Osteoblast (primary cell): ENCODE measurements at regions not wholly inside any gene's neighbourhood (a gene's known extent, or its start where the extent isn't known, plus 50 kb on each side); places are given as distances from the start of the nearest gene placed in this dataset.

Experiments
- DNase-seq: peaks from one replicate; pipeline ENCODE4 v3.0.0; 2011; ENCODE audit warnings: low spot score, mixed read lengths; ENCODE audit not compliant: insufficient read length; ENCODE audit errors: missing footprints
- H2AFZ ChIP-seq: 2 replicates; pipeline ENCODE4 v1.6.0; 2011; ENCODE audit warnings: mild to moderate bottlenecking, low read length
- H3K27ac ChIP-seq: 2 replicates; pipeline ENCODE4 v1.5.1; 2011; ENCODE audit warnings: mild to moderate bottlenecking, low read depth, low read length, moderate library complexity
- H3K27me3 ChIP-seq: 2 replicates; pipeline ENCODE4 v1.6.0; 2012; ENCODE audit warnings: mild to moderate bottlenecking, control low read depth, inconsistent platforms, low read length, moderate library complexity; ENCODE audit not compliant: insufficient read depth
- H3K36me3 ChIP-seq: 2 replicates; pipeline ENCODE4 v1.5.1; 2011; ENCODE audit warnings: mild to moderate bottlenecking, low read length, control low read depth, moderate library complexity; ENCODE audit not compliant: insufficient read depth
- H3K4me1 ChIP-seq: 2 replicates; pipeline ENCODE4 v1.5.1; 2011; ENCODE audit warnings: mild to moderate bottlenecking, low read length, control low read depth, moderate library complexity; ENCODE audit not compliant: insufficient read depth
- H3K4me2 ChIP-seq: 2 replicates; pipeline ENCODE4 v1.6.0; 2011; ENCODE audit warnings: mild to moderate bottlenecking, low read length; ENCODE audit not compliant: insufficient read depth
- H3K4me3 ChIP-seq: fragments of 200-600 bp; sonication (generic); 3 replicates; pipeline ENCODE4 v1.5.1; 2012; ENCODE audit warnings: mild to moderate bottlenecking, low read length, inconsistent platforms; ENCODE audit not compliant: insufficient read depth
- H3K79me2 ChIP-seq: 2 replicates; pipeline ENCODE4 v1.6.0; 2012; ENCODE audit warnings: mild to moderate bottlenecking, low read length, control low read depth, inconsistent platforms; ENCODE audit not compliant: insufficient read depth
- H3K9me3 ChIP-seq: 2 replicates; pipeline ENCODE4 v1.5.1; 2011; ENCODE audit warnings: low read depth, low read length, control low read depth
- H4K20me1 ChIP-seq: 2 replicates; pipeline ENCODE4 v1.6.0; 2012; ENCODE audit warnings: mild to moderate bottlenecking, low read length, control low read depth; ENCODE audit not compliant: insufficient read depth
- CTCF ChIP-seq: IDR thresholded peaks from 2 replicates; pipeline ENCODE4 v1.5.1; 2011; ENCODE audit warnings: mild to moderate bottlenecking, low read depth, low read length, moderate library complexity; ENCODE audit errors: extremely low read depth

GRCh38 chr4:163618845-163619244 is 124.4 kb downstream of the TMA16 start:
- Histone ChIP-seq H3K79me2 (no peaks in the 10 kb centered on the region), H4K20me1 (no peaks in the 10 kb centered on the region), H3K4me3 (no peak overlapping the region), H3K27me3 (no peaks in the 10 kb centered on the region), H3K4me1 (no peaks in the 10 kb centered on the region), H3K36me3 (no peaks in the 10 kb centered on the region), H3K9me3 (no peaks in the 10 kb centered on the region), H3K4me2 (no peak overlapping the region), H2AFZ (no peak overlapping the region), H3K27ac (no peak overlapping the region)
- DNase-seq, result no peak
- no peak for TF ChIP-seq CTCF

- H2AFZ ChIP-seq, result no peak overlapping the region
- TF ChIP-seq CTCF, result no peak
- H3K4me1 ChIP-seq, result no peaks in the 10 kb centered on the region
- no peaks in the 10 kb centered on the region for H3K27me3 ChIP-seq
- no peaks in the 10 kb centered on the region for H3K79me2 ChIP-seq
- H3K4me2 ChIP-seq, result no peak overlapping the region
- H3K9me3 ChIP-seq, result no peaks in the 10 kb centered on the region
- DNase-seq, result no peak
- H3K27ac ChIP-seq, result no peak overlapping the region
- H4K20me1 ChIP-seq, result no peaks in the 10 kb centered on the region
- H3K4me3 ChIP-seq, result no peak overlapping the region
- H3K36me3 ChIP-seq, result no peaks in the 10 kb centered on the region
These were observed 126.2 kb downstream of the TMA16 start for GRCh38 chr4:163620738-163621137.

- Histone ChIP-seq H3K4me3 (no peak overlapping the region), H3K79me2 (no peaks in the 10 kb centered on the region), H3K27ac (no peak overlapping the region), H3K4me2 (no peak overlapping the region), H4K20me1 (no peaks in the 10 kb centered on the region), H3K27me3 (no peaks in the 10 kb centered on the region), H2AFZ (no peak overlapping the region), H3K9me3 (no peaks in the 10 kb centered on the region), H3K4me1 (no peaks in the 10 kb centered on the region), H3K36me3 (no peaks in the 10 kb centered on the region)
- DNase-seq, result no peak
- TF ChIP-seq CTCF, result no peak
These were observed 127.3 kb downstream of the TMA16 start for GRCh38 chr4:163621821-163622220.

- Histone ChIP-seq H3K27ac (no peak overlapping the region), H3K9me3 (no peaks in the 10 kb centered on the region), H3K4me1 (no peaks in the 10 kb centered on the region), H3K79me2 (no peaks in the 10 kb centered on the region), H3K4me2 (no peak overlapping the region), H3K36me3 (no peaks in the 10 kb centered on the region), H2AFZ (no peak overlapping the region), H3K4me3 (no peak overlapping the region), H4K20me1 (no peaks in the 10 kb centered on the region), H3K27me3 (no peaks in the 10 kb centered on the region)
- TF ChIP-seq CTCF, result no peak
- no peak for DNase-seq
These were observed 128.0 kb downstream of the TMA16 start for GRCh38 chr4:163622379-163623035.
